HFF-Myc (cell line): ENCODE measurements at regions not wholly inside any gene's neighbourhood (a gene's known extent, or its start where the extent isn't known, plus 50 kb on each side); places are given as distances from the start of the nearest gene placed in this dataset.
A peak's percentile ranks its signal among the peaks of the same experiment; 100 is the strongest.

Experiments used
- DNase-seq: peaks from one replicate; pipeline ENCODE4 v3.0.0-alpha.2; 2011; ENCODE audit warnings: low read depth; ENCODE audit errors: extremely low read depth
- H3K4me3 ChIP-seq: replicated peaks from 2 replicates; pipeline ENCODE4 v1.5.1; 2011; ENCODE audit warnings: low read depth, mild to moderate bottlenecking, control low read depth, low read length
- TF ChIP-seq, protein P1 (sequence below): IDR thresholded peaks from 2 replicates; pipeline ENCODE4 v1.5.1; 2012; ENCODE audit warnings: mild to moderate bottlenecking, low read depth, low read length, control low read depth; ENCODE audit errors: missing control alignments

DNA sequence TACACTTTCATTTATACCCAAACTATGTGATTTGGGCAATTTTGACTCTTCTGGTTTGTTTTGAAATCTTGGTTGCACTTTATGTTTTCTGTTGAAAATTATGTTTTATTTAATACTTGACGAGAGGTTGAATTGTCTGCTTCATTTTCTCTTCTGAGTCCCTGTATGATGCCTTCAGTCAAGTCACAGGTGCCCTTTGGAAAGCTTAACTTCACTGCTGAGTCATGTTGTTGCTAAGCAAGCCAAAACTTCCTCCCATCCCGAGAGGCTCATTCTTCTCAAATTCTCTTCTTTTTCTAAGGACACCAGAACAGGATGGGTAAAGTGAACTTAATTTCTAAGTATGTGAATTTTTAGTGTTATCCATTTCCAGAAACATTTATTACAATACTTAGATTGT, 455.3 kb upstream of the PTGER4 start:
- DNase-seq = no peak
- TF ChIP-seq, protein P1, sequence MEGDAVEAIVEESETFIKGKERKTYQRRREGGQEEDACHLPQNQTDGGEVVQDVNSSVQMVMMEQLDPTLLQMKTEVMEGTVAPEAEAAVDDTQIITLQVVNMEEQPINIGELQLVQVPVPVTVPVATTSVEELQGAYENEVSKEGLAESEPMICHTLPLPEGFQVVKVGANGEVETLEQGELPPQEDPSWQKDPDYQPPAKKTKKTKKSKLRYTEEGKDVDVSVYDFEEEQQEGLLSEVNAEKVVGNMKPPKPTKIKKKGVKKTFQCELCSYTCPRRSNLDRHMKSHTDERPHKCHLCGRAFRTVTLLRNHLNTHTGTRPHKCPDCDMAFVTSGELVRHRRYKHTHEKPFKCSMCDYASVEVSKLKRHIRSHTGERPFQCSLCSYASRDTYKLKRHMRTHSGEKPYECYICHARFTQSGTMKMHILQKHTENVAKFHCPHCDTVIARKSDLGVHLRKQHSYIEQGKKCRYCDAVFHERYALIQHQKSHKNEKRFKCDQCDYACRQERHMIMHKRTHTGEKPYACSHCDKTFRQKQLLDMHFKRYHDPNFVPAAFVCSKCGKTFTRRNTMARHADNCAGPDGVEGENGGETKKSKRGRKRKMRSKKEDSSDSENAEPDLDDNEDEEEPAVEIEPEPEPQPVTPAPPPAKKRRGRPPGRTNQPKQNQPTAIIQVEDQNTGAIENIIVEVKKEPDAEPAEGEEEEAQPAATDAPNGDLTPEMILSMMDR = no peak
- no peak overlapping the region for H3K4me3 ChIP-seq

DNA sequence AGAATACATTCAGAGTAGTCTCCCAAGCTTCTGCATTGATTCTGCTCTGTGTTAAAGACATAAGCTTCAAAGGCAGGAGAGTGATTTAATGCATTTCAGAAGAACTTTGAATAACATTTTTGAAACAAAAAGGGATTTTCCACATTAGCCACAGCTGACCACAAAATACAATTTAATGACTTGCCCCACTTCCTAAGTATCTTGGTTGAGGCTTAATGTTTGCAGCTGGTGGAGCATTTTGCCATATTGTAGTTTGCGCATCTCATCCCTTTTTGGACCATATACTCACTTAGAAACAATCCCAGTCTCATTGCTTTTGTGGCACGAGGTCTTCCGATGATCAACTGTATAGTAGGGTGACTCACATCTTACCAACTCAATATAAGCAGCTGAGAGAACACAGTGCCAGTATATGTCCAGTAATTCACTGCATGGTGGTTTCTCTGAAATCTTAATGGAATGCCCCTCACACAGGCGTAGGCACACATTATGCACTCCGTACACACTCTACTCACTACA, 455.8 kb upstream of the PTGER4 start:
- no peak overlapping the region for H3K4me3 ChIP-seq
- TF ChIP-seq, protein P1 = no peak
- DNase-seq = peak; percentile 73

DNA sequence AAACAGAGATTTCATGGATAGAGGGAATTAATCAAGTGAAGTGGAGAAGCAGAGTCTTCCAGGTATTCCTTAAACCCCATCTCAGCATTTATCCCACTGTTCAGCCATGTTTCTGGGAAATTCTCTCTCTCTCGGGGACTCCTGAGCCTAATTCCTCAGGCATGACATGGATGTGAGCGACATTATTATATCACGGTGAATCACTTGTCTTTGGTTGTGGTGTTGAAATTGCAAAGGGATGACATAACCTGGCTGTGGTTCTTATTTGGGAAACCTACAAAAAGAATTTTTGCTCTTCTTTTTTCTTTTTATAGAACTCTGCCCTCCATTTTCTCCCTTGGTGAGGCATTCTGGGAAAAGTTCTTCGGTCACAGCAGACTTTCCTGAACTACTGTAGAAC, 457.9 kb upstream of the PTGER4 start:
- no peak overlapping the region for H3K4me3 ChIP-seq
- TF ChIP-seq, protein P1 = no peak
- DNase-seq = no peak

DNA sequence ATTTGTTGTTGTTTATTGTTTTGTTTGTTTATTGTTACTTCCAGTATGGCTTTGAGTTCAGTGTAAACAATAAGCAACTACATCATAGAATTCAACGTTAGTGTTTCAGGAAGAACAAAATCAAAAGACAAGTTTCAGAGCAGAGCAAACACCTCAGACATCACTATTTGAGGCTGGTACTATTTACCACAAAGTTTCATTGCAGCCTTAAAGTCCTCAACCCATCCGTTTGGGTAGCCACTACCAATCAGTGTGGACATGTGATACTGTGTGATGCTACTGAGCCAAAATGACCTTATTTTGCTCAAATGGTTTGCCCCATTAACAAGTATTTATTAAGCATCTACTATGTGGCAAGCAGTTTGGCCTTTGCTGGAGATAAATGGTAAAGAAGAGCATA, 458.5 kb upstream of the PTGER4 start:
- DNase-seq = no peak
- H3K4me3 ChIP-seq = no peak overlapping the region

DNA sequence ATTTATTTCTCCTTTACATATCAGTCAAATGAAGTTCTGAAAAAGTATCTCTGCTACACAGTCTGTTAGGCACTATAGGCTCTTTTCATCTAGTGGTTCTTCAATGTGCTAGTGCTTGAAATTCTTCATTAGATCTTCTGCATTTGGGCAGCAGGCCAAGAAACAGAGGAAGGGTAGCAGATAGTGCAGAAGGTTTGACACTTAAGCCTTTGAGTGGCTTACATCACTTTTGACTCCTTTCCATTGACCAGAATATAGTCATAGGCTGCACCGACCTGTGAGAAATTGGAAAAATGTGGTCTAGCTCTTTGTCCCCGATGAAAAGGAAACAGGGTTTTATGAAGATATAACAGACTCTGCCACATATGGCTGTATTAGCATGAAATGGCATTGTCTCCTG, 459.5 kb upstream of the PTGER4 start:
- no peak for DNase-seq

More for the DNA sequence above, 458.5 kb upstream of the PTGER4 start:
- TF ChIP-seq, protein P1 = no peak

DNA sequence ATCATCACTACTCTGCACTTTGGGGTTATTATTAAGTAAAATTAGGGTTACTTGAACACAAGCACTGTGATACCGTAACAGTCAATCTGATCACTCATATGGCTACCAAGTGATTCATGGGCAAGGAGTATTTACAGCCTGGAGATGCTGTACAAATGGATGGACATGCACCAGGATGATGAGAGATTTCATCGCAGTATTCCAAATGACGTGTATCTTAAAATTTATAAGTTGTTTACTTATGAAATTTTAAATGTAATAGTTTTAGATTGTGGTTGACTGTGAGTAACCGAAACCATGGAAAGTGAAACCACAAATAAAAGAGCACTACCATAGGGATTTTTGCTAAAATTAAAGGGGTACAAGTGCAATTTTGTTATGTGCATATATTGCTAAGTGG, 462.2 kb upstream of the PTGER4 start:
- TF ChIP-seq, protein P1 = no peak
- no peak for DNase-seq
- H3K4me3 ChIP-seq = no peak overlapping the region

More for the DNA sequence above, 459.5 kb upstream of the PTGER4 start:
- TF ChIP-seq, protein P1 = no peak
- H3K4me3 ChIP-seq = no peak overlapping the region

DNA sequence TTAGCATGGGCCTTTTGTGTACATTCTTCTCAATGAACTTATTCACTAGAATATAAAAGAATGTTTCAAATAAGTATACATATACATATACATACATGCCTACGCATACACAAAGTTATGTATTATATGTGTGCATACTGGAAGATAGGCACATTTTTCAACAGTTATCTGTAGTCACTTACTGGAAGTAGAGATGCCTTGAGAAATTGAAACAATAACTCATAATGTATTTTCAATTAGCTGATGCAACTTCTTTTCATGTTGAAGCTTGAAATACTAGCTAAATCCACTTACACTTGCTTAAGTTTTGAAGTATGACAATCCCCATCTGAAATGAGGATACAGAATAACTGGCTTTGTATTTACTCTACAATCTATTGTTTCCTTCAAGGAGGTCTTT, 469.0 kb upstream of the PTGER4 start:
- TF ChIP-seq, protein P1 = no peak
- DNase-seq = no peak

More for the DNA sequence above, 469.0 kb upstream of the PTGER4 start:
- H3K4me3 ChIP-seq = no peak overlapping the region
